GM23338 (cell line): ENCODE measurements at regions not wholly inside any gene's neighbourhood (a gene's known extent, or its start where the extent isn't known, plus 50 kb on each side); places are given as distances from the start of the nearest gene placed in this dataset.

ENCODE experiments used
- ATAC-seq: fragments of 200-7000 bp; cut with Tn5 transposase; 3 replicates; pipeline ENCODE4 v1.9.1; 2020
- DNase-seq: peaks from one replicate; pipeline ENCODE4 v3.0.0-alpha.2; 2015; ENCODE audit warnings: low spot score
- H2AFZ ChIP-seq: fragments of 200-600 bp; sonication (generic); 2 replicates; pipeline ENCODE4 v1.8.0; 2016; ENCODE audit warnings: antibody characterized with exemption, mild to moderate bottlenecking, moderate library complexity
- H3F3A ChIP-seq: fragments of 200-600 bp; sonication (generic); replicated peaks from 2 replicates; pipeline ENCODE4 v1.8.0; 2017; ENCODE audit warnings: antibody characterized with exemption, mixed run types, low read depth
- H3K27ac ChIP-seq: fragments of 200-600 bp; sonication (generic); 2 replicates; pipeline ENCODE4 v1.6.1; 2016; ENCODE audit warnings: low read depth
- H3K27me3 ChIP-seq: fragments of 200-600 bp; sonication (generic); 2 replicates; pipeline ENCODE4 v1.8.0; 2016; ENCODE audit warnings: mild to moderate bottlenecking, mixed run types, moderate library complexity; ENCODE audit not compliant: insufficient read depth
- H3K36me3 ChIP-seq: fragments of 200-600 bp; sonication (generic); 2 replicates; pipeline ENCODE4 v1.8.0; 2016; ENCODE audit warnings: mild to moderate bottlenecking; ENCODE audit not compliant: insufficient read depth
- H3K4me1 ChIP-seq: fragments of 200-600 bp; sonication (generic); 2 replicates; pipeline ENCODE4 v1.8.0; 2016; ENCODE audit warnings: mild to moderate bottlenecking, moderate library complexity; ENCODE audit not compliant: insufficient read depth
- H3K4me2 ChIP-seq: fragments of 200-600 bp; sonication (generic); 2 replicates; pipeline ENCODE4 v1.7.1; 2017; ENCODE audit warnings: mixed run types
- H3K4me3 ChIP-seq: fragments of 200-600 bp; sonication (generic); 2 replicates; pipeline ENCODE4 v1.6.1; 2016; ENCODE audit warnings: mixed run types
- H3K79me2 ChIP-seq: fragments of 200-600 bp; sonication (generic); replicated peaks from 2 replicates; pipeline ENCODE4 v1.8.0; 2017; ENCODE audit warnings: mild to moderate bottlenecking; ENCODE audit not compliant: insufficient read depth
- H3K9me2 ChIP-seq: fragments of 200-600 bp; sonication (generic); 2 replicates; pipeline ENCODE4 v1.8.0; 2017; ENCODE audit not compliant: insufficient read depth
- H4K20me1 ChIP-seq: fragments of 200-600 bp; sonication (generic); replicated peaks from 2 replicates; pipeline ENCODE4 v1.8.0; 2017; ENCODE audit warnings: mild to moderate bottlenecking; ENCODE audit not compliant: insufficient read depth
- H3K27ac Mint-ChIP-seq: 2 replicates; pipeline ENCODE4 v1.8.0; 2020; ENCODE audit warnings: inconsistent platforms, mild to moderate bottlenecking, moderate library complexity, mixed read lengths
- H3K27me3 Mint-ChIP-seq: 3 replicates; pipeline ENCODE4 v1.8.0; 2022; ENCODE audit warnings: low read depth, mild to moderate bottlenecking, moderate library complexity, mixed read lengths, inconsistent platforms; ENCODE audit not compliant: insufficient read depth, poor library complexity
- H3K36me3 Mint-ChIP-seq: 3 replicates; pipeline ENCODE4 v1.8.0; 2021; ENCODE audit warnings: low read depth, mild to moderate bottlenecking, inconsistent platforms, moderate library complexity, mixed read lengths
- H3K4me1 Mint-ChIP-seq: 3 replicates; pipeline ENCODE4 v1.8.0; 2020; ENCODE audit warnings: mild to moderate bottlenecking, inconsistent platforms, mixed read lengths
- H3K4me3 Mint-ChIP-seq: 3 replicates; pipeline ENCODE4 v1.8.0; 2021; ENCODE audit warnings: moderate library complexity, mild to moderate bottlenecking, inconsistent platforms, mixed read lengths
- H3K9me3 Mint-ChIP-seq: 3 replicates; pipeline ENCODE4 v1.8.0; 2020; ENCODE audit warnings: moderate library complexity, mild to moderate bottlenecking, inconsistent platforms, mixed read lengths
- EZH2 ChIP-seq: fragments of 200-600 bp; sonication (generic); IDR thresholded peaks from one replicate; pipeline ENCODE4 v1.8.0; 2017; ENCODE audit warnings: antibody characterized with exemption, mild to moderate bottlenecking, low read depth; ENCODE audit not compliant: unreplicated experiment
- EZH2phosphoT487 ChIP-seq: fragments of 200-600 bp; sonication (generic); IDR thresholded peaks from one replicate; pipeline ENCODE4 v1.8.1; 2018; ENCODE audit warnings: antibody characterized with exemption; ENCODE audit not compliant: unreplicated experiment
- JUNB ChIP-seq: IDR thresholded peaks from one replicate; pipeline ENCODE4 v1.6.1; 2016; ENCODE audit warnings: antibody characterized with exemption; ENCODE audit not compliant: unreplicated experiment
- NANOG ChIP-seq: IDR thresholded peaks from 2 replicates; pipeline ENCODE4 v1.6.1; 2016; ENCODE audit warnings: antibody characterized with exemption, borderline replicate concordance
- REST ChIP-seq: IDR thresholded peaks from one replicate; pipeline ENCODE4 v1.6.1; 2018; ENCODE audit warnings: antibody characterized with exemption; ENCODE audit not compliant: unreplicated experiment
- STAT1 ChIP-seq: IDR thresholded peaks from one replicate; pipeline ENCODE4 v1.6.1; 2016; ENCODE audit warnings: antibody characterized with exemption; ENCODE audit not compliant: unreplicated experiment
- ZNF114 ChIP-seq: fragments of 250-450 bp; sonication (Bioruptor Pico); IDR thresholded peaks from 2 replicates; pipeline ENCODE4 v1.5.0; 2020; ENCODE audit warnings: mild to moderate bottlenecking, moderate library complexity
- ZNF331 ChIP-seq: fragments of 250-450 bp; sonication (Bioruptor Pico); IDR thresholded peaks from 2 replicates; pipeline ENCODE4 v1.5.0; 2020; ENCODE audit warnings: low read depth, mild to moderate bottlenecking, moderate library complexity
- ZNF462 ChIP-seq: fragments of 250-450 bp; sonication (Bioruptor Pico); IDR thresholded peaks from 2 replicates; pipeline ENCODE4 v1.5.0; 2020; ENCODE audit warnings: mild to moderate bottlenecking, moderate library complexity

DNA sequence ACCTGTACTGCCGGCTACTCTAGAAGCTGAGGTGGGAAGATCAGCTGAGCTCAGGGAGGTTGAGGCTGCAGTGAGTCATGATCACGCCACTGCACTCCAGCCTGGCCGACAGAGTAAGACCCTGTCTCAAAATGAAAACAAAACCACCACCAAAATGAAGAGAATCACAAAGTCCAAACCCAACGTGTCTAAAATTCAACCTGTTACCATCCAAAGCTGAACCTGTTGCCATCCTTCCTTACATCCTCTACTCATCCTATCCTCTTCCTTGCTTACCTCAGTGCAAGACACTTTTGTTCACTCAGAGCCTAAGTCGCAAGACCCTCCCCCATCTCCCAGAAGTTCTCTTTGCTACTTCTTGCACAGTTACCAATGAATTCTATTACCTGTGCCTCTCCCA is 299.7 kb downstream of the ATP23 start:
- Mint-ChIP-seq H3K27me3 (peaks cover 2% of the 10 kb centered on the region), H3K4me3 (no peak overlapping the region), H3K36me3 (no peaks in the 10 kb centered on the region), H3K9me3 (no peaks in the 10 kb centered on the region), H3K27ac (no peak overlapping the region), H3K4me1 (peaks cover 12% of the 10 kb centered on the region)
- Histone ChIP-seq H3K27me3 (no peaks in the 10 kb centered on the region), H3K4me1 (peaks cover 4% of the 10 kb centered on the region; the same call in 1 of the 2 replicates), H3K4me3 (no peak overlapping the region), H3K36me3 (no peaks in the 10 kb centered on the region), H3K27ac (no peak overlapping the region), H3K4me2 (no peak overlapping the region), H3F3A (no peaks in the 10 kb centered on the region), H2AFZ (no peak overlapping the region), H3K79me2 (no peaks in the 10 kb centered on the region), H4K20me1 (no peaks in the 10 kb centered on the region), H3K9me2 (peaks cover 4% of the 10 kb centered on the region; the same call in 1 of the 2 replicates)
- DNase-seq (no peak), ATAC-seq (no peak)
- TF ChIP-seq EZH2phosphoT487 (no peak), REST (no peak), ZNF114 (no peak), ZNF331 (CRISPR knock-in tag) (no peak), NANOG (no peak), ZNF462 (CRISPR knock-in tag) (no peak), EZH2 (no peak), STAT1 (no peak), JUNB (no peak)
